Activated CD4-positive, alpha-beta T cell treated with anti-CD3 and anti-CD28 coated beads, Interleukin-10, Interleukin-2, amounts not matched to agents 100 ng/mL and 50 ng/mL, durations not matched to agents 16 hours and 8 hours (primary cell): ENCODE measurements at regions not wholly inside any gene's neighbourhood (a gene's known extent, or its start where the extent isn't known, plus 50 kb on each side); places are given as distances from the start of the nearest gene placed in this dataset.

ENCODE experiments used
- DNase-seq: peaks from one replicate; pipeline ENCODE4 v3.0.0-alpha.2; 2020

GRCh38 chr2:228283491-228284171 lies 102.1 kb upstream of the SPHKAP start:
- no peak for DNase-seq

GRCh38 chr2:228282376-228282775 lies 100.9 kb upstream of the SPHKAP start:
- no peak for DNase-seq

GRCh38 chr2:228273159-228273558 lies 91.7 kb upstream of the SPHKAP start:
- no peak for DNase-seq

- no peak for DNase-seq
Observed at GRCh38 chr2:228269351-228269750, 87.9 kb upstream of the SPHKAP start.

- no peak for DNase-seq
Observed at GRCh38 chr2:228268756-228269155, 87.3 kb upstream of the SPHKAP start.

GRCh38 chr2:228268301-228268700 lies 86.8 kb upstream of the SPHKAP start:
- no peak for DNase-seq

GRCh38 chr2:228263156-228263555 lies 81.7 kb upstream of the SPHKAP start:
- DNase-seq: no peak

GRCh38 chr2:228261546-228261945 lies 80.1 kb upstream of the SPHKAP start:
- no peak for DNase-seq

GRCh38 chr2:228257379-228257778 lies 75.9 kb upstream of the SPHKAP start:
- DNase-seq: no peak

GRCh38 chr2:228253752-228254151 lies 72.3 kb upstream of the SPHKAP start:
- DNase-seq: no peak

- DNase-seq: no peak
Observed at GRCh38 chr2:228247335-228247734, 65.8 kb upstream of the SPHKAP start.

GRCh38 chr2:228245601-228246000 lies 64.1 kb upstream of the SPHKAP start:
- no peak for DNase-seq

GRCh38 chr2:228242591-228242990 lies 61.1 kb upstream of the SPHKAP start:
- DNase-seq: no peak

- DNase-seq: no peak
Observed at GRCh38 chr2:228239907-228240561, 58.5 kb upstream of the SPHKAP start.

- DNase-seq: no peak
Observed at GRCh38 chr2:228239207-228239906, 57.9 kb upstream of the SPHKAP start.
